ENCODE measurements at regions not wholly inside any gene's neighbourhood (a gene's known extent, or its start where the extent isn't known, plus 50 kb on each side); places are given as distances from the start of the nearest gene placed in this dataset.

DNA sequence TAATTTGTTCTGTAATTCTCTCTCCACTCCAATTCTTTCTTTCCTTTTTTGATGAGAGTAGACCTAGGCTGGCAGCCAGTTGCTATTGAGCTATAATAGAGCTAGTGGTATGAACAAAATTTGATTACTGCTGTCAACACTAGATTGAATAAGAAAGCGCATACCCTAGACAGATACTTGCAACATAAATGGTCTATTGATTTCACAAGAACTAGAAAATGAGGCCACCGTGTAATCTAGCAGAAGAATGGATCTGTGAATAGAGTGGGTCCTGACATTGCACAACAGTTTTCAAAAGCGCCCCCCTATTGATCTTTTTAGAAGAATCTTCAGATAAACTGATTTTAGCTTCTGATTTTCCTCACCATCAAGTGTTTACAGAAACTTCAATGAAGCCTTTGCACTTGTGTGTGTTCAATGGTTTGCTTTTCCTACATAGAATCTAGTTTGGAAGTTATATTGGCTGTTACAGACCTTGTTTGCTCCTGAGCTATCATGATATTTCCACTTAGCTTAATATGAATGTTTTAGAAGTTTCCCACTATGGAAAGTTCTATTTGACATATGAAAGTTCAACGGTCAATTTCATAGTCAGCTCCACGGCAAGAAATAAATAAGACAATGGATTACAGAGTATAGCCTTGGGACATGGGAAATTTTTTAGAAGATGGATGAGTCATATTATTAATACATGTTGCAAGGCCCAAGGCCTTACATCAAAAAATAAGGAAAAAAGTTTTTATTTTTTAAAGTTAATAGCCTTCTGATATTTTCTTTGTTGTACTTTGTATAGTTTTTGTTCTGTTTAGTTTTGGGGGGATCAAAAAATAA lies 55.6 kb downstream of the UTRN start:
- no peak overlapping the region for H3K27ac ChIP-seq (ENCODE audit: low read depth in 1 of 2, low read length in 2 of 2)
- 48% methylated on average over 5 of the region's 5 CpGs for WGBS
- no peak overlapping the region for H3K9ac ChIP-seq (ENCODE audit: low read depth in 1 of 2, low read length in 2 of 2)

GRCh38 chr6:144341831-144342527 lies 56.8 kb downstream of the UTRN start:
- H3K9ac ChIP-seq (ENCODE audit: low read depth in 1 of 2, low read length in 2 of 2): no peak overlapping the region
- H3K36me3 ChIP-seq (ENCODE audit: control insufficient read depth in 4 of 4, insufficient read depth in 3 of 4, low read depth in 1 of 4, low read length in 3 of 4): no peaks in the 10 kb centered on the region
- TF ChIP-seq MAX (IDR thresholded peaks at IDR 0.05): no peak
- TF ChIP-seq HNF4A (conservative IDR thresholded peaks at IDR 0.05): no peak
- no peak overlapping the region for H3K4me3 ChIP-seq (ENCODE audit: low read depth in 1 of 3, low read length in 3 of 3)
- no peak for DNase-seq (ENCODE audit: low spot score)
- no peak overlapping the region for H3K27ac ChIP-seq (ENCODE audit: low read depth in 1 of 2, low read length in 2 of 2)
- peaks cover 4 to 29% (median 13%) of the 10 kb centered on the region in 4 donors for H3K4me1 ChIP-seq (ENCODE audit: control insufficient read depth in 4 of 4, insufficient read depth in 4 of 4, low read length in 3 of 4)
- H3K9me3 ChIP-seq (ENCODE audit: control insufficient read depth in 4 of 4, low read length in 3 of 4): no peaks in the 10 kb centered on the region
- H3K27me3 ChIP-seq (ENCODE audit: control insufficient read depth in 4 of 4, insufficient read depth in 4 of 4, low read length in 3 of 4): no peaks in the 10 kb centered on the region
- 83% methylated on average over 5 of the region's 5 CpGs for WGBS

More for the DNA sequence above, 55.6 kb downstream of the UTRN start:
- Histone ChIP-seq H3K27me3 (ENCODE audit: control insufficient read depth in 4 of 4, insufficient read depth in 4 of 4, low read length in 3 of 4) (no peaks in the 10 kb centered on the region), H3K4me3 (ENCODE audit: low read depth in 1 of 3, low read length in 3 of 3) (no peak overlapping the region), H3K36me3 (ENCODE audit: control insufficient read depth in 4 of 4, insufficient read depth in 3 of 4, low read depth in 1 of 4, low read length in 3 of 4) (no peaks in the 10 kb centered on the region), H3K4me1 (ENCODE audit: control insufficient read depth in 4 of 4, insufficient read depth in 4 of 4, low read length in 3 of 4) (peaks cover 4 to 29% (median 15%) of the 10 kb centered on the region in 4 donors), H3K9me3 (ENCODE audit: control insufficient read depth in 4 of 4, low read length in 3 of 4) (no peaks in the 10 kb centered on the region)
- TF ChIP-seq MAX (IDR thresholded peaks at IDR 0.05) (no peak), HNF4G (IDR thresholded peaks at IDR 0.05) (no peak), YY1 (IDR thresholded peaks at IDR 0.05) (no peak), RXRA (IDR thresholded peaks at IDR 0.05) (no peak), HNF4A (conservative IDR thresholded peaks at IDR 0.05) (no peak), RAD21 (IDR thresholded peaks at IDR 0.05) (peak in 1 of 2 donors; percentile 11), FOXA2 (IDR thresholded peaks at IDR 0.05) (no peak), SP1 (IDR thresholded peaks at IDR 0.05) (no peak)
- TF ChIP-seq, protein P1, sequence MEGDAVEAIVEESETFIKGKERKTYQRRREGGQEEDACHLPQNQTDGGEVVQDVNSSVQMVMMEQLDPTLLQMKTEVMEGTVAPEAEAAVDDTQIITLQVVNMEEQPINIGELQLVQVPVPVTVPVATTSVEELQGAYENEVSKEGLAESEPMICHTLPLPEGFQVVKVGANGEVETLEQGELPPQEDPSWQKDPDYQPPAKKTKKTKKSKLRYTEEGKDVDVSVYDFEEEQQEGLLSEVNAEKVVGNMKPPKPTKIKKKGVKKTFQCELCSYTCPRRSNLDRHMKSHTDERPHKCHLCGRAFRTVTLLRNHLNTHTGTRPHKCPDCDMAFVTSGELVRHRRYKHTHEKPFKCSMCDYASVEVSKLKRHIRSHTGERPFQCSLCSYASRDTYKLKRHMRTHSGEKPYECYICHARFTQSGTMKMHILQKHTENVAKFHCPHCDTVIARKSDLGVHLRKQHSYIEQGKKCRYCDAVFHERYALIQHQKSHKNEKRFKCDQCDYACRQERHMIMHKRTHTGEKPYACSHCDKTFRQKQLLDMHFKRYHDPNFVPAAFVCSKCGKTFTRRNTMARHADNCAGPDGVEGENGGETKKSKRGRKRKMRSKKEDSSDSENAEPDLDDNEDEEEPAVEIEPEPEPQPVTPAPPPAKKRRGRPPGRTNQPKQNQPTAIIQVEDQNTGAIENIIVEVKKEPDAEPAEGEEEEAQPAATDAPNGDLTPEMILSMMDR (IDR thresholded peaks at IDR 0.05; ENCODE audit: low read depth, low read length, missing input control): no peak
- no peak for DNase-seq (ENCODE audit: low spot score)

DNA sequence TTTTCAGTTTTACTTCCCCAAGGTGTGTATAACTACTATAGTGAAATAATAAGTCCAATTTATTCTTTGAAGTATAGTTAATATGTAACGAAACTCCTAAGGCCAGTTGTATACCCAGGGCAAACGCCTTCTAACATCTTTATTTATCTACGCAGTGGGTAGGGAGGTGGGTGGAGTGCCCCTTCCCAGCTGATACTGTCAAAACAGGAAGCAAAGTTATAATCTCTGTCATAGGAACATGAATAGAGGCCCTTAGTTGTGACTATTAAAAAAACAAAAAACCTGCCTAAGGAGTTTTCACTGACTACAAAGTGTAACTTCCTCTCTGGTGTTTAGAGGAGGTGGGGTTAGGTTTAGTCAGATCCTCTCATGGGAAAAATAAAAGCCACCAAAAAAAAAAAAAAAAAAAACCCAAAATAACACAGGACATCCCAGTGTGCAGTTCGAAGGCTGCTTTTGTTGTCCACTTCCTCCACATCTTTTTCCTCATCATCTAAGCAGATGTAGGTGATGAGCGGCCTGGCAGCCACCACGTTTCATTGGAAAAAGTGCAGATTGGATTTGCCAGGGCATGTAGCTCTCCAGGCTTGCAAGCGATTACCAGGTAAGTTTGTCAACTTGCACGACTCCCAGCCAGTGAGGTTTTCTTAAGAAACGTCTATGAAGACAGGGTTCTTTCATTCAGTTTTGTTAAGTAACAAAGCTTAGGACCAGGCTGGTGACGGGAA lies 58.7 kb downstream of the UTRN start:
- H3K9me3 ChIP-seq (ENCODE audit: control insufficient read depth in 4 of 4, low read length in 3 of 4): no peaks in the 10 kb centered on the region
- no peak for DNase-seq (ENCODE audit: low spot score)
- H3K36me3 ChIP-seq (ENCODE audit: control insufficient read depth in 4 of 4, insufficient read depth in 3 of 4, low read depth in 1 of 4, low read length in 3 of 4): no peaks in the 10 kb centered on the region
- H3K9ac ChIP-seq (ENCODE audit: low read depth in 1 of 2, low read length in 2 of 2): peak overlapping the region; percentile 13 to 41
- H3K4me1 ChIP-seq (ENCODE audit: control insufficient read depth in 4 of 4, insufficient read depth in 4 of 4, low read length in 3 of 4): peaks cover 4 to 33% (median 13%) of the 10 kb centered on the region in 4 donors
- WGBS: 43% methylated on average over 10 of the region's 10 CpGs
- peak overlapping the region; percentile 25 to 67 for H3K27ac ChIP-seq (ENCODE audit: low read depth in 1 of 2, low read length in 2 of 2)
- no peak for TF ChIP-seq HNF4G (IDR thresholded peaks at IDR 0.05)
- peak; percentile 43 for TF ChIP-seq YY1 (IDR thresholded peaks at IDR 0.05)
- peak in 1 of 2 donors; percentile 52 for TF ChIP-seq RXRA (IDR thresholded peaks at IDR 0.05)
- TF ChIP-seq EGR1 (IDR thresholded peaks at IDR 0.05; ENCODE audit: low read depth in 2 of 2): peak in 1 of 2 donors; percentile 8
- TF ChIP-seq TAF1 (conservative IDR thresholded peaks at IDR 0.05): no peak
- peak; percentile 45 for TF ChIP-seq SP1 (IDR thresholded peaks at IDR 0.05)
- peak; percentile 19 to 20 for TF ChIP-seq RAD21 (IDR thresholded peaks at IDR 0.05)
- no peak for TF ChIP-seq GABPA (IDR thresholded peaks at IDR 0.05 in 1 of 2, conservative IDR thresholded peaks at IDR 0.05 in 1 of 2)
- TF ChIP-seq FOXA1 (IDR thresholded peaks at IDR 0.05): peak; percentile 37
- TF ChIP-seq, protein P2, sequence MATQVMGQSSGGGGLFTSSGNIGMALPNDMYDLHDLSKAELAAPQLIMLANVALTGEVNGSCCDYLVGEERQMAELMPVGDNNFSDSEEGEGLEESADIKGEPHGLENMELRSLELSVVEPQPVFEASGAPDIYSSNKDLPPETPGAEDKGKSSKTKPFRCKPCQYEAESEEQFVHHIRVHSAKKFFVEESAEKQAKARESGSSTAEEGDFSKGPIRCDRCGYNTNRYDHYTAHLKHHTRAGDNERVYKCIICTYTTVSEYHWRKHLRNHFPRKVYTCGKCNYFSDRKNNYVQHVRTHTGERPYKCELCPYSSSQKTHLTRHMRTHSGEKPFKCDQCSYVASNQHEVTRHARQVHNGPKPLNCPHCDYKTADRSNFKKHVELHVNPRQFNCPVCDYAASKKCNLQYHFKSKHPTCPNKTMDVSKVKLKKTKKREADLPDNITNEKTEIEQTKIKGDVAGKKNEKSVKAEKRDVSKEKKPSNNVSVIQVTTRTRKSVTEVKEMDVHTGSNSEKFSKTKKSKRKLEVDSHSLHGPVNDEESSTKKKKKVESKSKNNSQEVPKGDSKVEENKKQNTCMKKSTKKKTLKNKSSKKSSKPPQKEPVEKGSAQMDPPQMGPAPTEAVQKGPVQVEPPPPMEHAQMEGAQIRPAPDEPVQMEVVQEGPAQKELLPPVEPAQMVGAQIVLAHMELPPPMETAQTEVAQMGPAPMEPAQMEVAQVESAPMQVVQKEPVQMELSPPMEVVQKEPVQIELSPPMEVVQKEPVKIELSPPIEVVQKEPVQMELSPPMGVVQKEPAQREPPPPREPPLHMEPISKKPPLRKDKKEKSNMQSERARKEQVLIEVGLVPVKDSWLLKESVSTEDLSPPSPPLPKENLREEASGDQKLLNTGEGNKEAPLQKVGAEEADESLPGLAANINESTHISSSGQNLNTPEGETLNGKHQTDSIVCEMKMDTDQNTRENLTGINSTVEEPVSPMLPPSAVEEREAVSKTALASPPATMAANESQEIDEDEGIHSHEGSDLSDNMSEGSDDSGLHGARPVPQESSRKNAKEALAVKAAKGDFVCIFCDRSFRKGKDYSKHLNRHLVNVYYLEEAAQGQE (IDR thresholded peaks at IDR 0.05): no peak
- TF ChIP-seq FOXA2 (IDR thresholded peaks at IDR 0.05): peak; percentile 50
- TF ChIP-seq HNF4A (conservative IDR thresholded peaks at IDR 0.05): peak; percentile 27 to 34
- TF ChIP-seq MAX (IDR thresholded peaks at IDR 0.05): no peak
- no peaks in the 10 kb centered on the region for H3K27me3 ChIP-seq (ENCODE audit: control insufficient read depth in 4 of 4, insufficient read depth in 4 of 4, low read length in 3 of 4)
- H3K4me3 ChIP-seq (ENCODE audit: low read depth in 1 of 3, low read length in 3 of 3): no peak overlapping the region

Measured in liver (tissue), 8 donors.